Upper lobe of left lung (tissue), 4 donors: ENCODE measurements at regions not wholly inside any gene's neighbourhood (a gene's known extent, or its start where the extent isn't known, plus 50 kb on each side); places are given as distances from the start of the nearest gene placed in this dataset.
"Not testable (repeated sequence)": the region's sequence is repeated elsewhere in the genome, so short reads cannot be mapped to it uniquely, and the experiment has no call there.

Experiments used
- POLR2AphosphoS5 ChIP-seq, 2 donors: sonication (generic); formaldehyde crosslinking; IDR thresholded peaks; one replicate each; pipeline ENCODE4 v1.5.1; 2017; ENCODE audit warnings: antibody characterized with exemption in 2 of 2
- TF ChIP-seq, protein P1 (sequence below), 6 experiments: fragments of 450-650 bp in 4 of 6; fragments of 200-600 bp in 2 of 6; sonication (generic) in 2 of 6; IDR thresholded peaks; one replicate each; pipeline ENCODE4 v1.5.1; 2016 to 2019; ENCODE audit warnings: antibody characterized with exemption in 6 of 6

DNA sequence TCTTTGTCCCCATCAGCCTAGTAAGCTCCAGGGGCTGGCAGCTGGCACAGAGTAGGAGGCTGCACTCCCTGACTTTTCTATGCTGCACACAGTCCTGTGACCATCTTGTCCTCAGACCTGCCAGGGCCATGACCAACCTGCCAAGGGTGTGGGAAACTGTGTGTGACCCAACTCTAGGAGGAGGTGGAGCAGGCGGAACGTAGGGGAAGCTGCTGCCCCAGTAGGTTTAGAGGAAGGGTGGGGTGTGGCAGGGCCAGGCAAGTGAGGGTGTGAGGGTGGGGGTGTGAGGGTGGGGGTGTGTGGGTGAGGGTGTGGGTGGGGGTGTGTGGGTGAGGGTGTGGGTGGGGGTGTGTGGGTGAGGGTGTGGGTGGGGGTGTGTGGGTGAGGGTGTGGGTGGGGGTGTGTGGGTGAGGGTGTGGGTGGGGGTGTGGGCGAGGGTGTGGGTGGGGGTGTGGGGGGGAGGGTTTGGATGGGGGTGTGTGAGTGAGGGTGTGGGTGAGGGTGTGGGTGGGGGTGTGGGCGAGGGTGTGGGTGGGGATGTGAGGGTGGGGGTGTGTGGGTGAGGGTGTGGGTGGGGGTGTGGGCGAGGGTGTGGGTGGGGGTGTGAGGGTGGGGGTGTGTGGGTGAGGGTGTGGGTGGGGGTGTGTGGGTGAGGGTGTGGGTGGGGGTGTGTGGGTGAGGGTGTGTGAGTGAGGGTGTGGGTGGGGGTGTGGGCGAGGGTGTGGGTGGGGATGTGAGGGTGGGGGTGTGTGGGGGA, 62.4 kb upstream of the THOC3 start:
- TF ChIP-seq, protein P1, sequence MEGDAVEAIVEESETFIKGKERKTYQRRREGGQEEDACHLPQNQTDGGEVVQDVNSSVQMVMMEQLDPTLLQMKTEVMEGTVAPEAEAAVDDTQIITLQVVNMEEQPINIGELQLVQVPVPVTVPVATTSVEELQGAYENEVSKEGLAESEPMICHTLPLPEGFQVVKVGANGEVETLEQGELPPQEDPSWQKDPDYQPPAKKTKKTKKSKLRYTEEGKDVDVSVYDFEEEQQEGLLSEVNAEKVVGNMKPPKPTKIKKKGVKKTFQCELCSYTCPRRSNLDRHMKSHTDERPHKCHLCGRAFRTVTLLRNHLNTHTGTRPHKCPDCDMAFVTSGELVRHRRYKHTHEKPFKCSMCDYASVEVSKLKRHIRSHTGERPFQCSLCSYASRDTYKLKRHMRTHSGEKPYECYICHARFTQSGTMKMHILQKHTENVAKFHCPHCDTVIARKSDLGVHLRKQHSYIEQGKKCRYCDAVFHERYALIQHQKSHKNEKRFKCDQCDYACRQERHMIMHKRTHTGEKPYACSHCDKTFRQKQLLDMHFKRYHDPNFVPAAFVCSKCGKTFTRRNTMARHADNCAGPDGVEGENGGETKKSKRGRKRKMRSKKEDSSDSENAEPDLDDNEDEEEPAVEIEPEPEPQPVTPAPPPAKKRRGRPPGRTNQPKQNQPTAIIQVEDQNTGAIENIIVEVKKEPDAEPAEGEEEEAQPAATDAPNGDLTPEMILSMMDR (IDR thresholded peaks at IDR 0.05) = not testable (repeated sequence)
- TF ChIP-seq POLR2AphosphoS5 (IDR thresholded peaks at IDR 0.05) = not testable (repeated sequence)
